K562 (cell line): ENCODE measurements at regions not wholly inside any gene's neighbourhood (a gene's known extent, or its start where the extent isn't known, plus 50 kb on each side); places are given as distances from the start of the nearest gene placed in this dataset.

Experiments used
- CBX8 ChIP-seq: fragments of 200-600 bp; sonication (generic); IDR thresholded peaks from 2 replicates; pipeline ENCODE4 v1.6.1; 2012; ENCODE audit warnings: borderline replicate concordance, mixed run types, low read depth, mild to moderate bottlenecking, moderate library complexity, mixed read lengths, low read length, control low read depth, inconsistent platforms; ENCODE audit not compliant: poor library complexity, severe bottlenecking; ENCODE audit errors: extremely low read depth
- CHCHD3 ChIP-seq: fragments of 250-450 bp; sonication (Bioruptor Pico); IDR thresholded peaks from 2 replicates; pipeline ENCODE4 v2.1.2; 2022; ENCODE audit warnings: mild to moderate bottlenecking
- MEIS2 ChIP-seq: fragments of 450-650 bp; IDR thresholded peaks from 2 replicates; pipeline ENCODE4 v1.6.1; 2014; ENCODE audit warnings: mild to moderate bottlenecking; ENCODE audit not compliant: partially characterized antibody
- NONO ChIP-seq, 2 experiments: fragments of 200-400 bp in 1 of 2; fragments of 450-650 bp in 1 of 2; formaldehyde crosslinking in 1 of 2; IDR thresholded peaks; 2 replicates each; pipeline ENCODE4 v1.6.1; 2017; ENCODE audit warnings: low read depth in 2 of 2, mild to moderate bottlenecking in 2 of 2, moderate library complexity in 2 of 2, low read length in 1 of 2
- SMAD4 ChIP-seq: fragments of 250-450 bp; sonication (Bioruptor Pico); conservative IDR thresholded peaks from 2 replicates; pipeline ENCODE4 v1.8.0; 2021; ENCODE audit warnings: inconsistent platforms, mild to moderate bottlenecking, moderate library complexity
- TCF15 ChIP-seq: fragments of 250-450 bp; sonication (Bioruptor Pico); IDR thresholded peaks from 2 replicates; pipeline ENCODE4 v1.8.0; 2022; ENCODE audit warnings: moderate library complexity, mild to moderate bottlenecking, inconsistent platforms
- ZNF609 ChIP-seq: sonication (generic); formaldehyde crosslinking; IDR thresholded peaks from 2 replicates; pipeline ENCODE4 v1.8.1; 2023; ENCODE audit warnings: missing genetic modification reagents, mild to moderate bottlenecking, borderline replicate concordance
- ZNF740 ChIP-seq, 3 experiments: fragments of 200-800 bp in 1 of 3; sonication (Bioruptor generic) in 1 of 3; sonication (generic) in 1 of 3; formaldehyde crosslinking in 1 of 3; IDR thresholded peaks; 2 replicates each; pipeline versions ENCODE4 v1.6.1 to v1.8.0; 2016 to 2022; ENCODE audit warnings: mild to moderate bottlenecking in 2 of 3, missing compliant biosample characterization in 2 of 3, missing genetic modification characterization in 2 of 3, missing genetic modification reagents in 1 of 3
- TF ChIP-seq, protein P1 (sequence below): fragments of 450-650 bp; IDR thresholded peaks from 2 replicates; pipeline ENCODE4 v1.6.1; 2018; ENCODE audit warnings: mild to moderate bottlenecking, low read depth; ENCODE audit not compliant: partially characterized antibody
- TF ChIP-seq, protein P2 (sequence below): IDR thresholded peaks from 2 replicates; pipeline ENCODE4 v1.6.1; 2014; ENCODE audit warnings: antibody characterized with exemption

DNA sequence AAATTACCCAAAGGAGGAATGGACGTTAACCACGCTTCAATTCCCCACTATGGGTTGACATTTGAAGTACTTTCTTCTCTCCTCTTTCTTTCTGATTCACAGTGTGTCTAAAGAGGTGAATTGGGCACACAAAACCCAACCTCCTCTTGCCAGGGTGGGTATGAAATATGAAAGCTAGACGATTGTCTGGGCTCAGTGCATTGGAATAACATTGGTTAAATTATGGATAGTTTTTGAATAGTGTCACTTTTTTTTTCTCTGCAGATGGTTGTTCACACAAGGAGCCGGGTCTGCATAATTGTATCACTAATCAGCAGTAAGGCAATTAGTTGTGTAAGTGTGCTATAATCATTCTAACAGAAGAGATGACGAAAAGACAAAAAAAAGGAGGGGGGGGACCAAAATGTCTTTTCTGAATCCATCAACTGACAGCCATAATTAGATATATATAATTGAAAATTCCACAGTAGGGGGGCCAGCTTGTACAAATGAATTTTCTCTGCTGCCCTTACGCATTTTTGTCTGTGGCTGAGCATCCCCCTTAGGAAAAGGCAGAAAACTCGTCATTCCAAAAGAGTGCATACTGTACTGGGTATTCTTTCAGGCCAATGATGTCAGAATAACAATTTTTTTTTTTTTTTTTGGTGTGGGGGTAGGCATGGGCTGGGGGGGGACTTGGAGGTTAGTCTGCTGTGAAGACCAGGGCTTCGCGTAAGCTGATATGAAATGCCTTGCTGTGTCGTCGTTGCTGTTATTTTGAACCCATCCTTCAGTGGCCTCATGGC, 307.5 kb upstream of the SALL1 start (continued):
- TF ChIP-seq ZNF609 (CRISPR knock-in tag): no peak
- no peak for TF ChIP-seq NONO (IDR thresholded peaks at IDR 0.05; ENCODE audit: low read depth in 2 of 2, low read length in 1 of 2)
- no peak for TF ChIP-seq CBX8
- no peak for TF ChIP-seq ZNF740 (CRISPR knock-in tag; IDR thresholded peaks at IDR 0.05)
- TF ChIP-seq ZNF740 (tag; IDR thresholded peaks at IDR 0.05): no peak
- TF ChIP-seq CHCHD3: no peak
- TF ChIP-seq, protein P1, sequence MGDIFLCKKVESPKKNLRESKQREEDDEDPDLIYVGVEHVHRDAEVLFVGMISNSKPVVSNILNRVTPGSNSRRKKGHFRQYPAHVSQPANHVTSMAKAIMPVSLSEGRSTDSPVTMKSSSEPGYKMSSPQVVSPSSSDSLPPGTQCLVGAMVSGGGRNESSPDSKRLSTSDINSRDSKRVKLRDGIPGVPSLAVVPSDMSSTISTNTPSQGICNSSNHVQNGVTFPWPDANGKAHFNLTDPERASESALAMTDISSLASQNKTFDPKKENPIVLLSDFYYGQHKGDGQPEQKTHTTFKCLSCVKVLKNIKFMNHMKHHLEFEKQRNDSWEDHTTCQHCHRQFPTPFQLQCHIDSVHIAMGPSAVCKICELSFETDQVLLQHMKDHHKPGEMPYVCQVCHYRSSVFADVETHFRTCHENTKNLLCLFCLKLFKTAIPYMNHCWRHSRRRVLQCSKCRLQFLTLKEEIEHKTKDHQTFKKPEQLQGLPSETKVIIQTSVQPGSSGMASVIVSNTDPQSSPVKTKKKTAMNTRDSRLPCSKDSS: no peak
- TF ChIP-seq MEIS2: no peak
- no peak for TF ChIP-seq TCF15 (CRISPR knock-in tag)
- TF ChIP-seq SMAD4: no peak
- TF ChIP-seq, protein P2, sequence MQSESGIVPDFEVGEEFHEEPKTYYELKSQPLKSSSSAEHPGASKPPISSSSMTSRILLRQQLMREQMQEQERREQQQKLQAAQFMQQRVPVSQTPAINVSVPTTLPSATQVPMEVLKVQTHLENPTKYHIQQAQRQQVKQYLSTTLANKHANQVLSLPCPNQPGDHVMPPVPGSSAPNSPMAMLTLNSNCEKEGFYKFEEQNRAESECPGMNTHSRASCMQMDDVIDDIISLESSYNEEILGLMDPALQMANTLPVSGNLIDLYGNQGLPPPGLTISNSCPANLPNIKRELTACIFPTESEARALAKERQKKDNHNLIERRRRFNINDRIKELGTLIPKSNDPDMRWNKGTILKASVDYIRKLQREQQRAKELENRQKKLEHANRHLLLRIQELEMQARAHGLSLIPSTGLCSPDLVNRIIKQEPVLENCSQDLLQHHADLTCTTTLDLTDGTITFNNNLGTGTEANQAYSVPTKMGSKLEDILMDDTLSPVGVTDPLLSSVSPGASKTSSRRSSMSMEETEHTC: no peak
